ENCODE measurements at regions not wholly inside any gene's neighbourhood (a gene's known extent, or its start where the extent isn't known, plus 50 kb on each side); places are given as distances from the start of the nearest gene placed in this dataset.

GRCh38 chr5:61970218-61970617 is 335.8 kb upstream of the KIF2A start:
- Histone ChIP-seq H3K27ac (ENCODE audit: insufficient read depth, low read depth, low read length) (no peak overlapping the region), H3K9me3 (replicated peaks; ENCODE audit: control insufficient read depth, insufficient read depth, low read length) (no peaks in the 10 kb centered on the region), H3K4me2 (ENCODE audit: insufficient read depth, low read length) (no peak overlapping the region), H3K36me3 (ENCODE audit: control insufficient read depth in 2 of 2, extremely low read depth in 1 of 2, insufficient read depth in 2 of 2, low read length in 2 of 2) (no peaks in the 10 kb centered on the region), H3K79me2 (ENCODE audit: control insufficient read depth, insufficient read depth, low read length) (no peaks in the 10 kb centered on the region), H3K4me3 (replicated peaks in 1 of 3; ENCODE audit: insufficient read depth in 1 of 3, low read depth in 1 of 3, low read length in 3 of 3) (no peak overlapping the region), H3K4me1 (ENCODE audit: control insufficient read depth, extremely low read depth, insufficient read depth, low read length) (no peaks in the 10 kb centered on the region), H4K20me1 (replicated peaks; ENCODE audit: control insufficient read depth, extremely low read depth, insufficient read depth, low read length) (no peaks in the 10 kb centered on the region), H3K9ac (replicated peaks; ENCODE audit: extremely low read depth, insufficient read depth, low read length) (no peak overlapping the region), H3K27me3 (ENCODE audit: control insufficient read depth in 2 of 2, insufficient read depth in 2 of 2, low read length in 2 of 2) (peaks cover 3 to 6% of the 10 kb centered on the region in 2 experiments), H2AFZ (ENCODE audit: low read depth, low read length) (no peak overlapping the region), H3K9me1 (replicated peaks; ENCODE audit: control insufficient read depth, extremely low read depth, insufficient read depth, low read length) (no peaks in the 10 kb centered on the region)
- ChIA-PET POLR2A (no interaction called here), CTCF (no interaction called here)
- no TSS peak for BruUV-seq (replicated peaks)
- dilution Hi-C loops (cut with MboI; ENCODE audit: extremely low pct_ligation_motif_present, low sequenced_read_pairs) (no loop called here), intact Hi-C loops (cut with micrococcal nuclease) (no loop called here)
- TF ChIP-seq MYC (IDR thresholded peaks at IDR 0.05; ENCODE audit: low read depth, low read length) = no peak
- TF ChIP-seq MAX (IDR thresholded peaks at IDR 0.05; ENCODE audit: insufficient read depth, insufficient read length) = no peak
- no peak for TF ChIP-seq GATA2 (IDR thresholded peaks at IDR 0.05; ENCODE audit: insufficient read depth, insufficient read length, low read depth, low read length)
- no peak for TF ChIP-seq FOS (IDR thresholded peaks at IDR 0.05; ENCODE audit: borderline replicate concordance, insufficient read depth, low read length)
- no peak for TF ChIP-seq EZH2 (IDR thresholded peaks at IDR 0.05; ENCODE audit: borderline replicate concordance, low read depth, low read length, severe bottlenecking)
- no peak for TF ChIP-seq POLR2AphosphoS5 (IDR thresholded peaks at IDR 0.05; ENCODE audit: insufficient read depth, low read depth, low read length)
- no peak for TF ChIP-seq POLR2A (IDR thresholded peaks at IDR 0.05; ENCODE audit: low read depth, low read length)
- TF ChIP-seq CTCF (IDR thresholded peaks at IDR 0.05; ENCODE audit: extremely low read depth in 1 of 2, insufficient read depth in 1 of 2, low read depth in 1 of 2, low read length in 2 of 2) = no peak
- TF ChIP-seq JUN (IDR thresholded peaks at IDR 0.05; ENCODE audit: borderline replicate concordance, insufficient read depth, insufficient read length, low read depth) = no peak
- DNase-seq (ENCODE audit: low read depth, low spot score) (no peak), FAIRE-seq (no peak)
